ENCODE measurements at regions not wholly inside any gene's neighbourhood (a gene's known extent, or its start where the extent isn't known, plus 50 kb on each side); places are given as distances from the start of the nearest gene placed in this dataset.

DNA sequence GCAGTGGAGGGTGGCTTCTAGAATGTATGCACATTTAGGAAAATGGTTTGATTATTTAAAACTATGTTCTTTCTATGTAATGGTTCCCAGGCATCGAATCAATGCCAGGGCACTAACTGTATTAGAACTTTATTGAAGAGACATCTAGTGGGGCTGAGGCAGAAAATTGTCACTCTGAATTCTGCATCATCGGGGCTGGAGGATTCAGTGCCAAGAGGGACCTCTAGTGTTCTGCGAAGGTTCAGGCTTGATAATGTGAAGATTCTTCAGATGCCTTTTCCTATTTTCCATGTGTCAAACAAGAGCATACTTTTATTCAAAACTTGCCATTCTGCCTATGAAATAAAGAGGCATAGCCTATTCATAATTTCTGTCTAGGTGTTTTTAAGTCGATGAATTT is 146.3 kb downstream of the CAND1 start:
- TF ChIP-seq, protein P1, sequence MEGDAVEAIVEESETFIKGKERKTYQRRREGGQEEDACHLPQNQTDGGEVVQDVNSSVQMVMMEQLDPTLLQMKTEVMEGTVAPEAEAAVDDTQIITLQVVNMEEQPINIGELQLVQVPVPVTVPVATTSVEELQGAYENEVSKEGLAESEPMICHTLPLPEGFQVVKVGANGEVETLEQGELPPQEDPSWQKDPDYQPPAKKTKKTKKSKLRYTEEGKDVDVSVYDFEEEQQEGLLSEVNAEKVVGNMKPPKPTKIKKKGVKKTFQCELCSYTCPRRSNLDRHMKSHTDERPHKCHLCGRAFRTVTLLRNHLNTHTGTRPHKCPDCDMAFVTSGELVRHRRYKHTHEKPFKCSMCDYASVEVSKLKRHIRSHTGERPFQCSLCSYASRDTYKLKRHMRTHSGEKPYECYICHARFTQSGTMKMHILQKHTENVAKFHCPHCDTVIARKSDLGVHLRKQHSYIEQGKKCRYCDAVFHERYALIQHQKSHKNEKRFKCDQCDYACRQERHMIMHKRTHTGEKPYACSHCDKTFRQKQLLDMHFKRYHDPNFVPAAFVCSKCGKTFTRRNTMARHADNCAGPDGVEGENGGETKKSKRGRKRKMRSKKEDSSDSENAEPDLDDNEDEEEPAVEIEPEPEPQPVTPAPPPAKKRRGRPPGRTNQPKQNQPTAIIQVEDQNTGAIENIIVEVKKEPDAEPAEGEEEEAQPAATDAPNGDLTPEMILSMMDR (optimal IDR thresholded peaks at IDR 0.05 in 1 of 3, IDR thresholded peaks at IDR 0.05 in 1 of 3, conservative IDR thresholded peaks at IDR 0.05 in 1 of 3; ENCODE audit: extremely low read depth in 1 of 3, insufficient read depth in 2 of 3, low read length in 3 of 3) = peak; percentile 30 to 75 (median 47)
- TF ChIP-seq EZH2 (IDR thresholded peaks at IDR 0.05; ENCODE audit: low read length) = no peak
- FAIRE-seq (no peak), DNase-seq (ENCODE audit: low read depth, low spot score) (no peak)
- no peaks in the 10 kb centered on the region for H3K36me3 ChIP-seq (ENCODE audit: control insufficient read depth in 2 of 2, extremely low read depth in 1 of 2, insufficient read depth in 2 of 2, low read length in 2 of 2)
- no peak overlapping the region for H3K4me3 ChIP-seq (ENCODE audit: control insufficient read depth in 2 of 3, extremely low read depth in 1 of 3, insufficient read depth in 2 of 3, low read depth in 1 of 3, low read length in 3 of 3)
- dilution Hi-C loops (cut with MboI; ENCODE audit: extremely low pct_ligation_motif_present, low sequenced_read_pairs) = no loop called here
- H3K9me3 ChIP-seq (ENCODE audit: control insufficient read depth, low read depth, low read length) = no peaks in the 10 kb centered on the region
- no peak overlapping the region for H3K9ac ChIP-seq (ENCODE audit: control insufficient read depth, extremely low read depth, insufficient read depth, low read length)
- no peaks in the 10 kb centered on the region for H3K9me1 ChIP-seq (ENCODE audit: control insufficient read depth, extremely low read depth, insufficient read depth, low read length)
- no peaks in the 10 kb centered on the region for H4K20me1 ChIP-seq (ENCODE audit: control insufficient read depth, extremely low read depth, insufficient read depth, low read length)
- no peak overlapping the region for H3K27ac ChIP-seq (ENCODE audit: control insufficient read depth, insufficient read depth, low read length)
- no peak overlapping the region for H2AFZ ChIP-seq (ENCODE audit: control insufficient read depth, low read length)
- H3K4me2 ChIP-seq (ENCODE audit: control insufficient read depth, extremely low read depth, insufficient read depth, low read depth, low read length) = no peak overlapping the region
- H3K79me2 ChIP-seq (ENCODE audit: control insufficient read depth, insufficient read depth, low read length) = no peaks in the 10 kb centered on the region
- no peaks in the 10 kb centered on the region for H3K27me3 ChIP-seq (ENCODE audit: control insufficient read depth, extremely low read depth, insufficient read depth, low read length)
- H3K4me1 ChIP-seq (ENCODE audit: control insufficient read depth, extremely low read depth, insufficient read depth, low read length) = peaks cover 13% of the 10 kb centered on the region

DNA sequence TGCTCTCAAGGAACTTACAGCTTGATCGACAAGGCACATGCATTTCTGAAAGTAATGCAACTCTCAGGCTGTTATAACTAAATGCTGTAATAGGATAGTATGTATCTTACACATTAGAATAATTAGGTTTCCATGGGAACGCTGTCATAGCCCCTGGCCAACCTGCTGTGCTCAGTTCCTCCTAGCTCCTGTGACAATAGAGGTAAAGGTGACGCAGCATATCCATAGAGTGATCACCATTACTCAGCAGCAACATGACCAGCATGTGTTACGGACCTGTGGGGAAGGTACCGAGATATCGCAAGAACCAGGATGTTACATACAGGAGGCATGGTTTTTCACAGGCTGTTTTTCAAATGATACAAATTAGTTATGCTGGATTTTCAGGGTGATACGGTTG is 150.7 kb downstream of the CAND1 start:
- no peaks in the 10 kb centered on the region for H4K20me1 ChIP-seq (ENCODE audit: control insufficient read depth, extremely low read depth, insufficient read depth, low read length)
- H3K27me3 ChIP-seq (ENCODE audit: control insufficient read depth, extremely low read depth, insufficient read depth, low read length) = no peaks in the 10 kb centered on the region
- DNase-seq (ENCODE audit: low read depth, low spot score) (no peak), FAIRE-seq (no peak)
- H3K9me1 ChIP-seq (ENCODE audit: control insufficient read depth, extremely low read depth, insufficient read depth, low read length) = no peaks in the 10 kb centered on the region
- no peaks in the 10 kb centered on the region for H3K36me3 ChIP-seq (ENCODE audit: control insufficient read depth in 2 of 2, extremely low read depth in 1 of 2, insufficient read depth in 2 of 2, low read length in 2 of 2)
- no peak overlapping the region for H3K9ac ChIP-seq (ENCODE audit: control insufficient read depth, extremely low read depth, insufficient read depth, low read length)
- H3K4me1 ChIP-seq (ENCODE audit: control insufficient read depth, extremely low read depth, insufficient read depth, low read length) = no peaks in the 10 kb centered on the region
- H3K9me3 ChIP-seq (ENCODE audit: control insufficient read depth, low read depth, low read length) = no peaks in the 10 kb centered on the region
- dilution Hi-C loops (cut with MboI; ENCODE audit: extremely low pct_ligation_motif_present, low sequenced_read_pairs) = no loop called here
- H3K4me2 ChIP-seq (ENCODE audit: control insufficient read depth, extremely low read depth, insufficient read depth, low read depth, low read length) = no peak overlapping the region
- no peaks in the 10 kb centered on the region for H3K79me2 ChIP-seq (ENCODE audit: control insufficient read depth, insufficient read depth, low read length)
- no peak overlapping the region for H2AFZ ChIP-seq (ENCODE audit: control insufficient read depth, low read length)
- no peak overlapping the region for H3K27ac ChIP-seq (ENCODE audit: control insufficient read depth, insufficient read depth, low read length)
- no peak overlapping the region for H3K4me3 ChIP-seq (ENCODE audit: control insufficient read depth in 2 of 3, extremely low read depth in 1 of 3, insufficient read depth in 2 of 3, low read depth in 1 of 3, low read length in 3 of 3)
- TF ChIP-seq EZH2 (IDR thresholded peaks at IDR 0.05; ENCODE audit: low read length) = no peak
- TF ChIP-seq, protein P1 (optimal IDR thresholded peaks at IDR 0.05 in 1 of 3, IDR thresholded peaks at IDR 0.05 in 1 of 3, conservative IDR thresholded peaks at IDR 0.05 in 1 of 3; ENCODE audit: extremely low read depth in 1 of 3, insufficient read depth in 2 of 3, low read length in 3 of 3) = no peak

All from keratinocyte (primary cell).